ENCODE measurements at regions not wholly inside any gene's neighbourhood (a gene's known extent, or its start where the extent isn't known, plus 50 kb on each side); places are given as distances from the start of the nearest gene placed in this dataset.
"Not testable (repeated sequence)": the region's sequence is repeated elsewhere in the genome, so short reads cannot be mapped to it uniquely, and the experiment has no call there.

DNA sequence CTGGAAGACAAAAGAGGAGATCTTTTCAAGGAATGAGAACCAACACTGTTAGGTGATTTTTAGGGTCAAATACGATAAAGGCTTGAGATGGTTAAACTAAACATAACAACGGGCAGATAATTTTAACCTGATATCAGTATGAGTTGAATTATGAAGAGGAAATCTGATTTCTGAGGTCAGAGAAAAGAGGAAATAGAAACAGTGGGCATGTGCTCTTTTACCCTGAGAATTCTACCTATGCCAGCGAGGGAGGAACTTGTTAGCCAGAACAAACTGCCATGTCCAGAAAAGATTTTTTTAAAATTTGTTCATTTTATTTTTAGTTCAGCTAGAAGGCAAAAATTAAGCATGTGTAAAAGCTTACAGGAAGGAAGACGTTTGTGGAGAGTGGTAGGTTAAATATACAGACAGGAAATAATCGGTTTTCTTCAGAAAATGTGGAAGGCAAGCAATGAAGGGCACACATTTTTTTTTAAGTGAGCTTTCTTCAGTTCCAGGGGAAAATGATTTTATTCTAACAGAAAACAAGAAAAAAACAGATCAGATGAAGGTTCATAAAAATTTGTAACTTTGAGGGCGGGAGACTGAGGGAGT, 1745.3 kb downstream of the MRPL39 start:
- no peak for DNase-seq

DNA sequence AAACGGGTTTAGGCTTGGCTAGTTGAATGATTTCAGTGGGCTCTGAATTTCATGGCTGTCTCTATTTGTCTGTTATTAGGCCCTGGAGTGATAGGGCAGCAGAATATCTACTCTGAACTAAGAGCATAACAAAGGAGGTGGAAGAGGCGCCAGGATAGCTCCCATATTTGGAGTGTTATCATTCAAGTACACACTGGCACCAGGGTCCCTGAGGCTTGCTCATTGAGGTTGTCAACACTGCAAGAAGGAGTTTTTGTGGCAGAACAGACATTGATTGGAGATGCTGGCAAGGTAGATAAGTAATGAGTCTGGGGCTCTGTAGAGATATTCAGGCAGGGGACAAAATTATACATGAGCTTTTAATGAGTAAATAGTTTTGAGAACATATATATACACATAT, 1748.4 kb downstream of the MRPL39 start:
- no peak for DNase-seq

DNA sequence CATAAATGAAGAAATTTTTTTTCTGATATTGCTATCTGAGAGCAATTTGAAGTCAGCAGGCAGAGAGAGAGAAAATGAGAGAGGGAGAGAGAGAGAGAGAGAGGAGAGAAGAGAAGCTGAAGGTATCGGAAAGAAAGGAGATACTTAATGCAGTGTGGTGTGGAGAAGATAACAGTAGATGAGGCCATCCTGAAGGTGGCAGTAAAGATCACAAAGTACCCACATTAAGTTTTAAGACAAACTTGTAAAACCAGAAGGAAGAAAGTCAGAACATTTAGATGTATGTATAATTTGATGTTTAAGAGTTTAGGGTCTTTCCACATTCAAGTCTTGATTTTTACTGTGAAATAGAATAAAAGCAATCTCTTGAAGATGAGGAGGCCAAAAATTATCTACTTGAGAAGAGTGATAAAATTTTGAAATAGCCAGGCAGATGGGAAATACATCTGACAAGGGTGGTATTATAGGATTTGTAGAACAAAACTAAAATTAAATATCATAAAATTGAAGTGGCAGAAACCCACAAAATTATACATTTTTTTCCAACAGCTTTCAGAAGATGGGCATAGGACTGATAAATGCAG, 1753.4 kb downstream of the MRPL39 start:
- no peak for DNase-seq

DNA sequence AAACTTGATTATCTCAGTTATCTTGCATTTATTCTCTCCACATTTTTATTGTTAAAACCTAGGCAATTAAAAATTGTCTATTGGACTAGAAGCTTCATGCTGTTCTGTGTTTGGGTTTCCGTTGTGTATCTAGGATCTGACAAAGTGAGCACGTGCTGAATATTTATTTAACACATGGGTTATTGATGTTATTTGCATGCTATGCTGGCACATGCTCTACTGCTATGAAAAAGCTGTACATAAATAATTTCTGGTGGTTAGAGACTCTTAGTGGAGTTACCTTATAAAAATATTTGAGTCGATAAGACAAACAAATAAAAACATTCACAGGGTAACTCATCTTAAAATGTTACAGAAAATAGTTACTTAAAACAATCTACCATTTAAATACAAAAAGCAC, 1769.7 kb downstream of the MRPL39 start:
- no peak for DNase-seq

DNA sequence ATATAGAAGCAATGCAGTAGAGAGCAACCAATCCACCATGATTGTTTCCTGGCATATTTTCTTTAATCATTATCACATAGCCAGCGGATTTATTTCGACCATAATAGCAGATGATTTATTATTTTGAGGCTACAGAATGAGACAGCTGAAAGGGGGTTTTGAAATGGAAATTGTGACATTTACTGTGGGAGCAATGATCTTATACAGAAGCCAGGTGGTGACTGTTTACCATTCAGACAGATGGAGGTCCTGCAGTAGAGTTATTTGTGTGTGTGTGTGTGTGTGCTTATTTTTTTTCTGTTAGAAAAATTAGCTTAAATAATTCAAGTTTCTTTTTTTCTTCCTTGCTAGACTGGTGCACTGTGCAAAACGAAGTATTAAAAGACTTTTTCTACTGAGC, 1784.5 kb downstream of the MRPL39 start:
- DNase-seq: no peak

DNA sequence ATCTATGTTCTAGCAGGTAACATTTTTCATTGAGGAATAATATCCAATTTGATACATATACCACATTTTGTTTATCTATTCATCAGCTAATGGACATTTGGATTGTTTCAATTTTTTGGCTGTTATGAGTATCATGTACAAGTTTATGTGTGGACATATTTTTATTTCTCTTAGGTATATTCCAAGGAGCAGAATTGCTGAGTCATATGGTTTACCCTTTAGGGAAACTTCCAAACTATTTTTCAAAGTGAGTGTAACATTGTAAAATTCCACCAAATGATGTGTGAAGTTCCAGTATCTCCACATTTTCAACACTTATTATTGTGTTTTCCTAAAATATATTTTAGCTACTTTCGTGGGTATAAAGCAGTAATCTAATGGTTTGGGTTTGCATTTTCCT, 1789.9 kb downstream of the MRPL39 start:
- DNase-seq: no peak

DNA sequence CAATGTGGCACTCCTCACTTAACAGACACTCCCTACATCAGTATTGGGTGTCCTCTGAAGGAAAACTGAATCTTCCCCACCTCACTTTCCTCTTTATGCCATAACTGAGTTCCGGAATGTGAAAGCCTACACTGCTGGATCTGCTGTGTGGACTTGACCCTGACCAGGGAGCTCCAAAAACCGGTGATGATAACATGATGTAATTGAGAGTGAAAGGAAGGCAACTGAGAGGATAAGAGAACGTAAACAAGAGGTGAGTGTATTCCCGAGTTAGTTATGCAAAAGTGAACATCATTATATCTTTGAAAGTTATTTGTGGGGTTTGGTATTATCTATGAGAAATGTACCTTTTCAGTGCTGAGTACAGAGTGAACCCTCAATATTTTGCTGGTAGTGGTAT, 1794.8 kb downstream of the MRPL39 start:
- DNase-seq: no peak

DNA sequence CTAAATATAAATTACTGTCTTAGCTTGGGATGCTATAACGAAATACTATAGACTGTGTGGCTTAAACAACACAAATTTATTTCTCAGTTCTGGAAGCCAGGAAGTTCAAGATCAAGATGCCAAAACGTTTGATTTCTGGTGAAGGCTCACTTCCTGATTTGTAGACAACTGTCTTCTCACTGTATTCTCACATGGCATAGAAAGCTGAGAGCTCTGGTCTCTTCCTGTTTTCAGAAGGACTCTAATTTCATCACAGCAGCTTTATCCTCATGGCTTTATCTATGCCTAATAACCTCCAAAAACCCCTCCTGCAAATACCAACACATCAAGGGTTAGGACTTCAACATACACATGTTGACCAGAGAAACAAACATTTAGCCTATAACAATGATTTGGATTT, 1795.5 kb downstream of the MRPL39 start:
- DNase-seq: no peak

DNA sequence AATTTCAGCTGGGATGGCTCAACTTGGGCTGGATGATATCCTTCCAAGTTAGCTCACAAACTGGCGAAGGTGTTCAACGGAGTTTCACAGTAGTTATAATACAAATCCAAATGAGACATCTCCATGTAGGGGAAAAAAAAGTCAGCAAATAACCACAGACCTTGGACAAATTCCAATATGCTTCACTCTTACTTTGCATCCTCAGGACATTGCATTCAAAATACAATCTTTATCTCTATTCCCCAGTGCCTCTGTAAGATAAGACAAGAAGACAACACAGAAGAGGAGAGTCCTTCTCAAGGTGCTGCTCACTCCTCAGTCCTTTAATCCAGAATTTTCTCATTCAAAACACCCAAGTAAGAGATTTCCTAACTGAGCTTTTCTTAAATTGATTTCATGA, 1797.7 kb downstream of the MRPL39 start:
- DNase-seq: no peak

DNA sequence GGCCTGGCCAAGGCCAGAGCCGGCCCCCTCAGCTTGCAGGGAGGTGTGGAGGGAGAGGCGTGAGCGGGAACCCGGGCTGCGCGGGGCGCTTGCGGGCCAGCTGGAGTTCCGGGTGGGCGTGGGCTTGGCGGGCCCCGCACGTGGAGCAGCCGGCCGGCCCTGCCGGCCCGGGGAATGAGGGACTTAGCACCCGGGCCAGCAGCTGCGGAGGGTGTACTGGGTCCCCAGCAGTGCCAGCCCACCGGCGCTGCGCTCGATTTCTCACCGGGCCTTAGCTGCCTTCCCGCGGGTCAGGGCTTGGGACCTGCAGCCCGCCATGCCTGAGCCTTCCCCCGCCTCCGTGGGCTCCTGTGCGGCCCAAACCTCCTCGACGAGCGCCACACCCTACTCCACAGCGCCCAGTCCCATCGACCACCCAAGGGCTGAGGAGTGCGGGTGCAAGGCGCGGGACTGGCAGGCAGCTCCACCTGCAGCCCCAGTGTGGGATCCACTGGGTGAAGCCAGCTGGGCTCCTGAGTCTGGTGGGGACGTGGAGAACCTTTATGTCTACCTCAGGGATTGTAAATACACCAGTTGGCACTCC, 1800.2 kb downstream of the MRPL39 start:
- not testable (repeated sequence) for DNase-seq

DNA sequence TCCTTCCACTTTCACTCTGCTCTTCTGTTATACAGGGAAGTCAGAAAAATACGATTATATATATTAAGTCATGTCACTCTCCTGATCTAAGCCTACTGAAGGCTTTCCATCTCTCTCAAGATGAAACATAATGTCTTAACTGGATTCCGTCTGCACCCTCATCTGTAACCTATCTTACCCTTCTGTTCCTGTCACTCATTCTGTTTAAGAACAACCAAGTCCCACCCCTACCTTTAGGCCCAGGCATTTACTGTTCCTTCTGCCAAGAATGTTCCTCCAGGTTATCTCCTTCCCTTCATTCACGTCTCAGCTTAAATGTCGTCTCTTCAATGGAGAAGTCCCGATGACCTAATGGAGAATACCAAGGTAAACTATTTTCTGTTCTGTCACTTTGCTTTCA, 1802.4 kb downstream of the MRPL39 start:
- DNase-seq: no peak

DNA sequence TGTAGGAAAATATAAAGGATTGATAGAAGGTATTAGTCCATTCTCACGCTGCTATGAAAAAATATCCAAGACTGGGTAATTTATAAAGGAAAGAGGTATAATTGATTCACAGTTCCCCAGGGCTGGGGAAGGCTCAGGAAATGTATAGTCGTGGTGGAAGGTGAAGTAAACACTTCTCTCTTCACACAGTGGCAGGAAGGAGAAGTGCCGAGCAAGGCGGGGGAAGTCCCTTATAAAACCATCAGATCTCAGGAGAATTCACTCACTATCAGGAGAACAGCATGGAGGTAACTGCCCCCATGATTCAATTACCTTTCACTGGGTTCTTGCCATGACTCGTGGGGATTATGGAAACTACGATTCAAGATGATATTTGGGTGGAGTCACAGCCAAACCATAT, 1806.0 kb downstream of the MRPL39 start:
- DNase-seq: no peak

DNA sequence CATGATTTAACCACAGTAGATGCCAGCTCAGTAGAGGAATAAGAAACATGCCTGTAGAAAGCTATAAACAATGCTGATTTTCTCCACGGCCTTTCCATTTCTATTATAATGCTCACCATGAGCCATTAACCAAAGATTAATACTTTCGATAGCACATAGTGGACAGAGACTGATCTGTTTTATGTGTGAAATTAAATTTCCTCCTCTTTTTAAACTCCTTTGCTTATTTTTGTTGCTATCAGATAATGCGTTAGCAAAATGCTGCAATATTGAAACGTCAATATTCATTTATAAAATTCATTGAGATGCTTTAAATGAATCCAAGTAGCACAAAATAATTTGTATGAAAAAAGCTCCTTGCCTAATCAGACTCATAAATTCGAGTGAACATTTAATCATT, 1807.9 kb downstream of the MRPL39 start:
- DNase-seq: no peak

DNA sequence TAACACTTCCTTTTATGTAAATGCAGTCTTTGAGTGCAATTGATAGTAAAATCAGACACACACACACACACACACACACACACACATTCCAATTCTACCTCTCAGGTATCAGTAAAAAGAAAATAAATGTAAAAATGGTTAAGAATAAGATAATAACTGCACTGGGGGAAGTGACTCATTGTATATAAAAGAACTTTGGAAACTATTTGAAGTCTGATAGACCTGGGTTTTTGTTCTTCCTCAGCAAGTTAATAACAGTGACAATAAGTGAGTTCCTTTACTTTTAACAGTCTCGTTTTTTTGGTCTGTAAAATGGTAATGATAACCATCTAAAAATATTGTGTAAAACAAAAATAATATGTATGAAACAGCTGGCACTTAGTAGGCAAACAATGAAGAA, 1815.0 kb downstream of the MRPL39 start:
- no peak for DNase-seq

DNA sequence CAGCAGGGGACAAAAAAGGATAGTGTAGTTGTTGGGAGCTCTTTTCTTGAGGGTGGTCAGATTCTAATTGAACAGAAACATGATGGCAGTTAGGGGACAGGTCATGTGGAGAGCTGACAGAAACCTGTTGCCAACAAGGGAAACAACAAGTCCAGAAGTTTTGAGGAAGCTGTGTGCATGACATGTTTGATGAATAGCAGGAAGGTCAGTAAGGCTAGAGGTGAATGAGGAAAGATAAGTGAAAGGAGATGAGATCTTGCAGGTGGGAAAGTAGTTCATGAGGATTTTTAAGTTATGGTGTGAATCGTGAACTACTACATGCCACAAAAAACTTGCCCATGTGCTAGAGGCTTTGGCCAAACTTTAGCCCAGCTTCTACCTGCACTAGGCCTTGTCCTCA, 1817.4 kb downstream of the MRPL39 start:
- no peak for DNase-seq

DNA sequence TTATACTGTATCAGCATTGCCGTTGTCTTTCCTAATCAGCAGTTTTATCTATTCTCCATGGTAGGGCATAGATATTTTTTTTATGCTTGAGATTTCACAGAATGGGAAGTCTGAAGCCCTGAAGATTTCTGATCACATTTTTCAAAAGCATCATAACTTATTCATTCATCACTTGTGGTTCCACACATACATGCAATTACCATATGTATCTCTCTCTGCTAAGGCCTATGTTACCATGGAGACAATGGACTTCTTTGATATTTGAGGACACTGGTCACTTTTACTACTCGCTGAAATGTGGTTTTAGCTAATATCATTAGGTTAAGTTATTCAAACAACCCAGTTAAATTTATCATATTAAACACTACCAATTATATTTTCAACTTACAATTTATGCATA, 1827.0 kb downstream of the MRPL39 start:
- no peak for DNase-seq

DNA sequence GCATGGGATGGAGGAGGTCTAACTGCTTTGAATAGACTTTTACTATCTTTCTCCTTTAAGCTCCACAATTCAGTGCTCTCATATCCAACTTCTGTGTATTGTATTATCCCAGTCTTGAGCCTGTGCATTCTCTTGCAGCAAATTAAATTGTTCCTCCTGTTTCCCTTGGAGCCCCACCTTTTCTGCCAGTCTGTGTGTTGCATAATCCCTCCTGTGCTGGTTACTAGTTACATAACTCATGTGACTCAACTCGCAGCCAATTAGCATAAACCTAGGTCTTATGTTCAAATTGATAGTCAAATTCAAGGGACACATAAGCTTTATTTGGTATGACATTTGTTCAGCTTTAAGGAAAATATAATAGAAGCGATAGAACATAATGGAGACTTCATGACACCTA, 1863.5 kb downstream of the MRPL39 start:
- no peak for DNase-seq

DNA sequence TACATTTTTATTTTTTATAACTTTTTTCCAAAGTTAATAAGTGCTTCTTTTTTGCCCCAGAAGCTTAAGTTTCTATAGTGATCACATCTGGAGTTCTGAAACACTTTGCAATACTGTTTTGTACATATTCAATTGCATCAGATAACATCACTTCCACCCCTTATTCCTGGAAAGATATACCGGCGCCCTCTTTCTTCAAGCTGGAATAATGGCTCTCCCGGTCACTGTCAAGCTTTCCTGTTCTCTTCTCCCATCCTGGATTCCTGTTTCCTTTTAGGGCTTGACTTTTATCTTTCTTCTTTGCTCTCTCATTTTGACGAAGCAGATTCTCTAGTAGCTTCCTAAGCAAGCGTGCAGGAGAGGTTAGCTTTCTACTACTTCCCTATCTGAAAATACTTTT, 1866.8 kb downstream of the MRPL39 start:
- DNase-seq: no peak

DNA sequence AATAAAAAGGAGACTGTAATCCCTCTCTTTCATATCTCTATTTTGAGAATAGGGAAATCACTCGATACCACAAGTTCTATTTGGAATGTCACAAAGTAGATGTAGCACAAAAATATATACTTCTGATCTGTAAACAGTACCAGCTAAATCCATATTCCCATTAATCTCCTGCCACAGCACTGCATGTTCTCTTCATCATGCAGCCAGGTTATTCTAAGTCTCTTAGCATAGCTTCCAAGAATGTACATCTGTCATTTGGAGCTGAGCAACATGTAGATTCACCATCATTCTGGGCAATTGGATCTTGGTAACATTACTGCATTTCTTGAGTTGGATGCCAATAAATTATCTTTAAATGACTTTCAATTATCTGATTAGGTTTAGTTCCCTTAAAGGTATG, 1874.5 kb downstream of the MRPL39 start:
- DNase-seq: no peak

DNA sequence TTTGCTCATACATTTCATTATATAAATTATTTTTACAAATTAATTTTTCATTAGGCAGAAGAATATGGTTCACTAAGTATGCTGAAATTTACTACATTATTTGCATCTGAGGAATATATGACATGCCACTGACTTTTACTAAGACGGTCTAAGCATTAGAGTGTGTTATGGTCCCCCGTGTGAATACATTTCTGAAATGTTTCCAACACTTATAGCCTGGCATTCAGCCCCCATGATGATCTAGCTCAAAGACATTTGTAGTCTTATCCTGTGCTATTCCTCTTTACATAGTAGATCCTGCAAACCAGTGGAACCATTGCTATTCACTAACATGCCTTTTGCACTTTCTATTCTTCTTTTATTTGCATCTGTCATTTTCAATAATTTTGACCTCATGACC, 1878.0 kb downstream of the MRPL39 start:
- no peak for DNase-seq

DNA sequence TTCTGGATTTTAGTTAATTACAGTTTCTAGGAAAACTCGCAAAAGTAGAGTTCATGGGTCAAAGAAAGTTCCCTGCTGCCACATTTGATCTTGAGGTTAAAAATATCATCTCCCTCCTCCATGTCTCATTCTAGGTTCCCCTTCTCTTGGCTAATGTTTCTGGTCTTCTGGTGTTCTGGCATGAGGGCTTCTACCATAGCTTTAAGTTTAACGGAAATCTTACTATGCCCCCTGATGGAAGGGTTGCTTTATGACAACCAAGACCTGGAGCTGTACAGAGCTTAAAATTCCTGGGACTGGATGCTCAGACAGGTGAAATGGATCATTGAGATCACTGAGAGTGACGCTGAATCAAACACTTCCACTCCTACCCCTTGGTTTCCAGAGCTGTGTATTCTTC, 1881.7 kb downstream of the MRPL39 start:
- no peak for DNase-seq

DNA sequence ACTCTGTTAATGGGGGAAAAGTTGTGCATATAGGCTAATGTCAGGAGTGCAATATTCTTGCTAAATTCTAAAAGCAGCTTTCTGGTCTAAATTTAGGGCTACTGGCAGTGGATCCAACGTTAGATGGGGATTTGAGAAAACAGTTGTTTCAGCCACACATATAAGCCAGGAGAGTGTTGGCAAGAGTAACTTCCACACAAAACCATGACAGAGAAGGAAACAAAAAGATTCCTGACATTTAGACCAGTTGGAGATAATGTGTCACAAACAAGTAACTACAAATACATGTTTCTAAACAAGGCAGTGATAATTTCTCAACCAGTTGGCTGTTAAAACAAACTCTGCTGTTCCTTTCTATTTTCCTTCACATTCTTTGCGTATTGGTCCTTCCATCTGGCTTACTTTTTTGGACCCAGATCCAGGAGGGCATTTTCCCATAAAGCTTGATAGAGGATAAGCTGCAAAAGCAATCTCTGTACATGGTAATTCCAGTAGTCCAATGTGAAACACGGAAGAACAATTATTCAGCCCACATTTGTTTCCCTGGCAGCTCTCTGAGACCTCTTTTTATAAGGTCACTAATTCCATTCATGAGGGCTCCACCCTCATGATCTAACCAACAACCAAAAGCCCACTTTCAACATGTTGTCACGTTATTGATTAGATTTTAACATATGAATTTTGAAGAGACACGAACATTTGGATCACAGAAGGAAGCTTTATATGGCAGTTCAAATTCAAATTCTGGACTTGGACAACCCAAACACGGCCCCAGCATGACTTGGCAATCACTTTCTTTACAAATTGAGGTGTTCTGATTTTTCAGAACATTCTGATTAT, 1888.6 kb downstream of the MRPL39 start:
- DNase-seq: no peak

DNA sequence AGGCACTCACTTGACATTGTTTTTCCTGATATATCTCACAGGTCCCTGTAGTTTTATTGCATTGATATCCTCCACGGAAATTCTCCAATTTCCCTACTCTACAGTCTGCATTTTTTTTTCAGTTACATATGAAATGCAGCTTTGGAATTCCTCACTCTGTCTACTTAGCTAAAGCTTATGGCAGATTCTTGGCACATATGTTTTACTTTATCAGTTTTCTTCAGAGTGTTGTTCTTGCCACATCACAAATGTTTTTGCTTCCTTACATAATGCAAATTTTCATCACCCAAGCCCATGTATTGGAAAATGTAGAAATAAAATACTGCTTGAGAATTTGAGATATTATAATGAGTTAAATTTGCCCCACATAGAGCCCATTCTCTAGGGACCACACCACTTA, 1895.1 kb downstream of the MRPL39 start:
- DNase-seq: no peak

DNA sequence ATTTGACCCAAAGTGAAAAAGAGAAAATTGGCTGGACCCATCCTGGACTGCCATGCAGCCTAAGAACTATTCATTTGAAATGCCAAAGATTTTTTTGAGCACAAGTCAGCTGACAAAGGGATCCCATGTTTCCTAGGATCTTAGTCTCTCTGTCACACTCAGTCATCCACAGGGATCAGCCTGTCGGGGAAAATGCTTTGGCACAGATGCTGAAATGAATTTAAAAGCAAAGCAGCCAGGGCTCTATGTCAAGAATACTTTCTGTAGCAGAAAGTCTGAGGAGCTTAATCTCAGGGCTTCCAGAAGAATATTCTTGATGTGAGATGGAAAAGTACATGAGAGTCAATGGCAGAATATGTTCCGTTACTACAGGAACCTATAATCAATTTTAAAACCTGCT, 1900.8 kb downstream of the MRPL39 start:
- no peak for DNase-seq

All from right kidney (tissue), 1 donor.